Choroid plexus epithelial cell (primary cell): ENCODE measurements at regions not wholly inside any gene's neighbourhood (a gene's known extent, or its start where the extent isn't known, plus 50 kb on each side); places are given as distances from the start of the nearest gene placed in this dataset.

ENCODE experiments used
- DNase-seq: peaks from one replicate; pipeline ENCODE4 v3.0.0-alpha.2; 2010; ENCODE audit warnings: low read depth
- H3K4me3 ChIP-seq: 2 replicates; pipeline ENCODE4 v1.5.1; 2011; ENCODE audit warnings: low read depth, mild to moderate bottlenecking, control low read depth, low read length, moderate library complexity
- CTCF ChIP-seq: conservative IDR thresholded peaks from 2 replicates; pipeline ENCODE4 v1.5.1; 2011; ENCODE audit warnings: low read depth, mild to moderate bottlenecking, control low read depth, inconsistent platforms, low read length, moderate library complexity

- no peak for TF ChIP-seq CTCF
- DNase-seq: no peak
- H3K4me3 ChIP-seq: no peak overlapping the region
Observed at GRCh38 chr3:148585671-148586379, 111.9 kb upstream of the AGTR1 start.

GRCh38 chr3:148588291-148588690 is 109.4 kb upstream of the AGTR1 start:
- TF ChIP-seq CTCF: no peak
- DNase-seq: no peak
- H3K4me3 ChIP-seq: no peak overlapping the region

GRCh38 chr3:148591525-148591924 is 106.2 kb upstream of the AGTR1 start:
- TF ChIP-seq CTCF: no peak
- H3K4me3 ChIP-seq: no peak overlapping the region
- DNase-seq: no peak

GRCh38 chr3:148598619-148599018 is 99.1 kb upstream of the AGTR1 start:
- DNase-seq: no peak
- no peak for TF ChIP-seq CTCF

GRCh38 chr3:148599481-148599880 is 98.2 kb upstream of the AGTR1 start:
- no peak overlapping the region for H3K4me3 ChIP-seq
- DNase-seq: no peak
- no peak for TF ChIP-seq CTCF

More at GRCh38 chr3:148598619-148599018, 99.1 kb upstream of the AGTR1 start:
- H3K4me3 ChIP-seq: no peak overlapping the region

- TF ChIP-seq CTCF: no peak
- no peak for DNase-seq
- no peak overlapping the region for H3K4me3 ChIP-seq
Observed at GRCh38 chr3:148600440-148600839, 97.3 kb upstream of the AGTR1 start.
